Testis (tissue), 2 donors: ENCODE measurements at regions not wholly inside any gene's neighbourhood (a gene's known extent, or its start where the extent isn't known, plus 50 kb on each side); places are given as distances from the start of the nearest gene placed in this dataset.

Source experiments
- DNase-seq: peaks from one replicate; pipeline ENCODE4 v3.0.0-alpha.2; 2019
- H3K27ac ChIP-seq, 2 donors: fragments of 200-600 bp; sonication (generic); one replicate each; pipeline ENCODE4 v1.5.1; 2019
- H3K27me3 ChIP-seq: fragments of 200-600 bp; sonication (generic); one replicate; pipeline ENCODE4 v1.5.1; 2019
- H3K36me3 ChIP-seq: fragments of 200-600 bp; sonication (generic); one replicate; pipeline ENCODE4 v1.5.1; 2017; ENCODE audit warnings: low read depth; ENCODE audit errors: missing control alignments
- H3K4me1 ChIP-seq: fragments of 200-600 bp; sonication (generic); one replicate; pipeline ENCODE4 v1.5.1; 2019
- H3K4me3 ChIP-seq, 2 donors: fragments of 200-600 bp; sonication (generic); one replicate each; pipeline ENCODE4 v1.5.1; 2017 to 2019
- H3K9me3 ChIP-seq: fragments of 200-600 bp; sonication (generic); one replicate; pipeline ENCODE4 v1.5.1; 2017
- POLR2A ChIP-seq: fragments of 450-650 bp; IDR thresholded peaks from one replicate; pipeline ENCODE4 v1.6.1; 2017; ENCODE audit warnings: antibody characterized with exemption, mild to moderate bottlenecking, moderate library complexity
- WGBS, 2 donors: methylation state at CpG; one replicate each; pipeline ENCODE4 v1.1.5; 2018; 5-methylcytosine and 5-hydroxymethylcytosine counted together
- intact Hi-C: fragments of 100-400 bp; cut with DNase I; formaldehyde crosslinking; loops from one replicate; pipeline ENCODE4 v1.15.1; 2023; ENCODE audit warnings: low total_unique reads
- TF ChIP-seq, protein P1 (sequence below), 3 experiments: fragments of 450-650 bp in 2 of 3; fragments of 200-600 bp in 1 of 3; sonication (generic) in 1 of 3; IDR thresholded peaks; one replicate each; pipeline ENCODE4 v1.5.1; 2016 to 2019; ENCODE audit warnings: antibody characterized with exemption in 3 of 3, mild to moderate bottlenecking in 2 of 3, moderate library complexity in 1 of 3

DNA sequence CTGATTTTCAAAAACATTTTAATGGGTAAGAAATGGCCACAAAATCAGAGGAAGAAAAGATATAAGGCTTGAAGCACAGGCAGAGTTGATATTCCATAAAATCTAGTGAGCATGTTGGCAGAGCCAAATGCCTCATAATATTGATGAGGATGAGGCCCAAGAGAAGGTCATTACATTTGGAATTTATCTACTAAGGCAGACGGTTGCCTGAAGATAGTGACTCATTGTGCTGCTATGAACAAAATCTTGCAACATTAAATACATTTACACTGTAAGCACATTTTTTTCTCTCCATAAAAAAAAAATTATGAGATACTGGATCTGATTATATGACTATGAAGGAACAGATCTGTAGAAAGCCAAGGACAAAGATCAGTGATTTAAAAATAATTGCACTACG is 881.4 kb upstream of the CHORDC1 start:
- 32 to 37% methylated on average over 2 of the region's 2 CpGs for WGBS, 2 donors

DNA sequence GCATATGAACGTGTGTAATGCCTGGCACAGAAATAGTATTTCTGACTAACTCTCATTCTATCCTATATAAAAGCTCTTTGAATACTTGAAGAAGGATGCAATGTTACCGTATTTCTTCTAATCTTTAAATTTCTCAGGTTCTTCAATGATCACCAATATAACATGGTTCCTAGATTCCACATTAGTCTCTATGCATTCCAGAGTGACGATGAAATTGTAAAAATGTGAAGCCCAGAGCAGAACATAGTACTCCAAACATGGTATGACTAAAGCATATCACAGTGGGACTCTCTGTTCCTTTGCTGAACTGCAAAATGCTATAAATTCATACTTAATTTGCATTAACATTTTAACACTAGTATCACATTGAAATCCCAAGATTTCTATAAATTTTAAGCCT is 877.6 kb upstream of the CHORDC1 start:
- H3K4me1 ChIP-seq, result no peaks in the 10 kb centered on the region
- H3K4me3 ChIP-seq, result no peak overlapping the region
- DNase-seq, result no peak
- no peaks in the 10 kb centered on the region for H3K27me3 ChIP-seq
- no peaks in the 10 kb centered on the region for H3K36me3 ChIP-seq
- H3K9me3 ChIP-seq, result no peaks in the 10 kb centered on the region
- no peak for TF ChIP-seq POLR2A
- TF ChIP-seq, protein P1, sequence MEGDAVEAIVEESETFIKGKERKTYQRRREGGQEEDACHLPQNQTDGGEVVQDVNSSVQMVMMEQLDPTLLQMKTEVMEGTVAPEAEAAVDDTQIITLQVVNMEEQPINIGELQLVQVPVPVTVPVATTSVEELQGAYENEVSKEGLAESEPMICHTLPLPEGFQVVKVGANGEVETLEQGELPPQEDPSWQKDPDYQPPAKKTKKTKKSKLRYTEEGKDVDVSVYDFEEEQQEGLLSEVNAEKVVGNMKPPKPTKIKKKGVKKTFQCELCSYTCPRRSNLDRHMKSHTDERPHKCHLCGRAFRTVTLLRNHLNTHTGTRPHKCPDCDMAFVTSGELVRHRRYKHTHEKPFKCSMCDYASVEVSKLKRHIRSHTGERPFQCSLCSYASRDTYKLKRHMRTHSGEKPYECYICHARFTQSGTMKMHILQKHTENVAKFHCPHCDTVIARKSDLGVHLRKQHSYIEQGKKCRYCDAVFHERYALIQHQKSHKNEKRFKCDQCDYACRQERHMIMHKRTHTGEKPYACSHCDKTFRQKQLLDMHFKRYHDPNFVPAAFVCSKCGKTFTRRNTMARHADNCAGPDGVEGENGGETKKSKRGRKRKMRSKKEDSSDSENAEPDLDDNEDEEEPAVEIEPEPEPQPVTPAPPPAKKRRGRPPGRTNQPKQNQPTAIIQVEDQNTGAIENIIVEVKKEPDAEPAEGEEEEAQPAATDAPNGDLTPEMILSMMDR (IDR thresholded peaks at IDR 0.05), result no peak
- WGBS, 2 donors, result 70 to 76% methylated on average over 3 of the region's 3 CpGs
- intact Hi-C loops, result no loop called here
- no peak overlapping the region for H3K27ac ChIP-seq

More for the DNA sequence above, 881.4 kb upstream of the CHORDC1 start:
- DNase-seq, result no peak
- Histone ChIP-seq H3K4me1 (no peaks in the 10 kb centered on the region), H3K27me3 (no peaks in the 10 kb centered on the region), H3K4me3 (no peak overlapping the region), H3K27ac (no peak overlapping the region), H3K9me3 (no peaks in the 10 kb centered on the region), H3K36me3 (no peaks in the 10 kb centered on the region)
- intact Hi-C loops, result no loop called here
- TF ChIP-seq, protein P1 (IDR thresholded peaks at IDR 0.05), result no peak
- no peak for TF ChIP-seq POLR2A

DNA sequence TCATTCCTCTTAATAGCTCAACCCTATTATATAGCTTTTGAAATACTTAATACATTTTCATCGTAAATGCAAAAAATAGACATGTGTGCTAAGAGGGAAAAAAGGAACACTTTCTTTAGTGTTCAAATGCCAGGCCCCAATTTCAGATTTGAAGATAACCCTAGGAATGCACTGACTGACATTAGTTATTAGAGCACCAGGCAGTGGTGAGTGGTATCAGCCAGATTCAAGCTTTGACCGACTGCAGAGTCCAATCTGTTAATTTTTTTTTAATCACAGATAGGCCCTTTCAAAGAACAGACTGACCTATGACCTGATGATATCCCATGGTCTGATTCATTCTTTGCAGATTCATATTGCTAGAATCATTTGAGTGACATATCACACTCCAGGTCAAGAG is 874.2 kb upstream of the CHORDC1 start:
- intact Hi-C loops, result no loop called here
- no peak overlapping the region for H3K27ac ChIP-seq
- no peaks in the 10 kb centered on the region for H3K27me3 ChIP-seq
- H3K4me3 ChIP-seq, result no peak overlapping the region
- no peak for DNase-seq
- H3K9me3 ChIP-seq, result no peaks in the 10 kb centered on the region
- no peaks in the 10 kb centered on the region for H3K36me3 ChIP-seq
- WGBS, 2 donors, result 71 to 75% methylated on average over 2 of the region's 2 CpGs
- TF ChIP-seq POLR2A, result no peak
- TF ChIP-seq, protein P1 (IDR thresholded peaks at IDR 0.05), result no peak
- no peaks in the 10 kb centered on the region for H3K4me1 ChIP-seq

DNA sequence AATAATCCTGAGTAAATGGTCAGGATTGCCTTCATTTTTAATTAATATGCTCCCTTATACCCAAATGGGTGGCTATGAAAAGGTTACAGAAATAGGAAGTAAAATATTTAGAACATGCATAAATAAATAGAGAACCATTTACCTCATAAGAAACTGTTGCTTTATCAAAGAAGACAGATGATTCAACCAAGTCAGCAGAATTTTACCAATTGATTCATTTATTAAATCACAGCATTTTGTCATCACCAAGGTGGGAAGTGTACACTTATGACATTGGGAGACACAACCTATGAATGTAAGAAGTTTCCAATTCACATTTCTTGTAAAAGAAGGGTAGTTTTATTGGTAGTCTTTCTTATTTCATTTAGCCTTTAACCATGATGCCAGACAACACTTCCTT is 870.3 kb upstream of the CHORDC1 start:
- H3K27me3 ChIP-seq, result no peaks in the 10 kb centered on the region
- intact Hi-C loops, result no loop called here
- no peaks in the 10 kb centered on the region for H3K36me3 ChIP-seq
- TF ChIP-seq, protein P1 (IDR thresholded peaks at IDR 0.05), result no peak
- TF ChIP-seq POLR2A, result no peak
- no peaks in the 10 kb centered on the region for H3K4me1 ChIP-seq
- no peaks in the 10 kb centered on the region for H3K9me3 ChIP-seq
- no peak for DNase-seq
- H3K27ac ChIP-seq, result no peak overlapping the region
- no peak overlapping the region for H3K4me3 ChIP-seq

DNA sequence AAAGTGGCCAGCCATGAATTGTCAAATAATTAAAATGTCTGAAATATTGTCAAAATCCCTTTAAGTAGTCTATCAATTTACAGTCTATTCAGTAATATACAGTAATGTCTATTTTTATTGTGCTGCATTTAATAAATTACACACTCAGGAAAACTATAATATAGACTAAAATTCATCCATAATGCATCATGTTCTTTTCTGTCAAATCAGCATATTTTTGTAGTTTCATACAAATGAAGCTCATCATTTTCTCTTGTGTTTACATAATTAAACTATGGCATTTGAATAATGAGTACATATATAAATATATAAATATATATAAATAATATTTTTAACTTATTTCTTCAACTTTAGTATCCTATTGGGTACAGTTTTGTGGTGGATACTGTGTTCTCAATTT is 868.7 kb upstream of the CHORDC1 start:
- no peak overlapping the region for H3K4me3 ChIP-seq
- no peaks in the 10 kb centered on the region for H3K9me3 ChIP-seq
- no peaks in the 10 kb centered on the region for H3K36me3 ChIP-seq
- intact Hi-C loops, result no loop called here
- TF ChIP-seq, protein P1 (IDR thresholded peaks at IDR 0.05), result no peak
- TF ChIP-seq POLR2A, result no peak
- no peaks in the 10 kb centered on the region for H3K27me3 ChIP-seq
- H3K4me1 ChIP-seq, result no peaks in the 10 kb centered on the region
- no peak for DNase-seq
- no peak overlapping the region for H3K27ac ChIP-seq
